Bronchial epithelial cell (primary cell): ENCODE measurements at regions not wholly inside any gene's neighbourhood (a gene's known extent, or its start where the extent isn't known, plus 50 kb on each side); places are given as distances from the start of the nearest gene placed in this dataset.
A peak's percentile ranks its signal among the peaks of the same experiment; 100 is the strongest.

Source experiments
- DNase-seq: peaks from one replicate; pipeline ENCODE4 v3.0.0-alpha.2; 2010; ENCODE audit warnings: low read depth
- FAIRE-seq: peaks from 2 replicates; lab custom pipeline; 2011; peaks lifted over from hg19 to GRCh38; lab: Jason Lieb, UNC
- H3K27me3 ChIP-seq: 2 replicates; pipeline ENCODE4 v1.5.1; 2011; ENCODE audit warnings: low read length; ENCODE audit not compliant: control insufficient read depth, insufficient read depth
- H3K36me3 ChIP-seq: 2 replicates; pipeline ENCODE4 v1.5.1; 2011; ENCODE audit warnings: low read length; ENCODE audit not compliant: control insufficient read depth, insufficient read depth
- H3K4me3 ChIP-seq: 2 replicates; pipeline ENCODE4 v1.5.1; 2011; ENCODE audit warnings: mild to moderate bottlenecking, low read depth, low read length, control low read depth
- CTCF ChIP-seq: IDR thresholded peaks from 2 replicates; pipeline ENCODE4 v1.5.1; 2011; ENCODE audit warnings: mild to moderate bottlenecking, moderate library complexity, low read length, control low read depth, inconsistent platforms; ENCODE audit not compliant: insufficient read depth, severe bottlenecking

- Histone ChIP-seq H3K27me3 (peaks cover under 1% of the 10 kb centered on the region), H3K36me3 (no peaks in the 10 kb centered on the region), H3K4me3 (no peak overlapping the region)
- no peak for TF ChIP-seq CTCF
- FAIRE-seq, result peak; percentile 58
- DNase-seq, result peak; percentile 75
Observed at GRCh38 chr21:35924714-35925301, 135.5 kb downstream of the SETD4 start.

- FAIRE-seq (no peak), DNase-seq (no peak)
- Histone ChIP-seq H3K4me3 (no peak overlapping the region), H3K27me3 (peaks cover 2% of the 10 kb centered on the region), H3K36me3 (no peaks in the 10 kb centered on the region)
- no peak for TF ChIP-seq CTCF
Observed at GRCh38 chr21:35923971-35924370, 136.4 kb downstream of the SETD4 start.

- TF ChIP-seq CTCF, result no peak
- H3K36me3 ChIP-seq, result no peaks in the 10 kb centered on the region
- peaks cover 2% of the 10 kb centered on the region for H3K27me3 ChIP-seq
- DNase-seq (peak; percentile 60), FAIRE-seq (no peak)
- H3K4me3 ChIP-seq, result no peak overlapping the region
Observed at GRCh38 chr21:35922618-35923017, 137.7 kb downstream of the SETD4 start.

GRCh38 chr21:35921471-35921870 lies 138.9 kb downstream of the SETD4 start:
- Histone ChIP-seq H3K36me3 (no peaks in the 10 kb centered on the region), H3K4me3 (no peak overlapping the region), H3K27me3 (peaks cover 2% of the 10 kb centered on the region)
- TF ChIP-seq CTCF, result no peak
- DNase-seq (no peak), FAIRE-seq (no peak)

- Histone ChIP-seq H3K36me3 (no peaks in the 10 kb centered on the region), H3K4me3 (no peak overlapping the region), H3K27me3 (peaks cover 2% of the 10 kb centered on the region)
- no peak for FAIRE-seq
- DNase-seq, result no peak
- no peak for TF ChIP-seq CTCF
Observed at GRCh38 chr21:35920436-35920835, 139.9 kb downstream of the SETD4 start.

GRCh38 chr21:35915030-35915429 lies 145.3 kb downstream of the SETD4 start:
- no peak for FAIRE-seq
- no peak for TF ChIP-seq CTCF
- H3K4me3 ChIP-seq, result no peak overlapping the region
- no peak for DNase-seq
- H3K27me3 ChIP-seq, result peaks cover 2% of the 10 kb centered on the region
- H3K36me3 ChIP-seq, result no peaks in the 10 kb centered on the region
